ENCODE measurements at regions not wholly inside any gene's neighbourhood (a gene's known extent, or its start where the extent isn't known, plus 50 kb on each side); places are given as distances from the start of the nearest gene placed in this dataset.
"Not testable (repeated sequence)": the region's sequence is repeated elsewhere in the genome, so short reads cannot be mapped to it uniquely, and the experiment has no call there.

GRCh38 chr6:51153109-51153508 lies 334.4 kb downstream of the TFAP2B start:
- BruUV-seq (replicated peaks): no TSS peak
- ChIA-PET CTCF (ENCODE audit: low intra/inter-chr PET ratio, low total read pairs) (no interaction called here), POLR2A (no interaction called here)
- Histone ChIP-seq H4K20me1 (ENCODE audit: insufficient read depth, low read length) (no peaks in the 10 kb centered on the region), H3K27me3 (ENCODE audit: control insufficient read depth in 1 of 2, insufficient read depth in 2 of 2, low read length in 2 of 2) (no peaks in the 10 kb centered on the region), H3K4me3 (replicated peaks in 1 of 3; ENCODE audit: insufficient read depth in 1 of 3, low read depth in 2 of 3, low read length in 3 of 3) (no peak overlapping the region), H3K9ac (ENCODE audit: insufficient read depth, low read depth, low read length) (no peak overlapping the region), H3K4me1 (ENCODE audit: insufficient read depth, low read length) (no peaks in the 10 kb centered on the region), H3K27ac (ENCODE audit: extremely low read length, insufficient read depth, low read length) (no peak overlapping the region), H2AFZ (ENCODE audit: low read length) (no peak overlapping the region), H3K79me2 (ENCODE audit: insufficient read depth, low read length) (no peaks in the 10 kb centered on the region), H3K36me3 (replicated peaks in 1 of 2; ENCODE audit: control insufficient read depth in 1 of 2, insufficient read depth in 2 of 2, low read length in 2 of 2) (no peaks in the 10 kb centered on the region), H3K4me2 (ENCODE audit: low read depth, low read length) (no peak overlapping the region), H3K9me3 (ENCODE audit: low read length) (0 out of 2 replicates have a peak, but pooled peaks cover 4% of the 10 kb centered on the region)
- in situ Hi-C loops (cut with HindIII; ENCODE audit: extremely low pct_ligation_motif_present, low pct_unique_long_range_greater_than_20kb): no loop called here
- WGBS (ENCODE audit: low lambda C conversion rate): 19% methylated on average over 2 of the region's 2 CpGs
- no peak for ATAC-seq
- TF ChIP-seq ZBTB38 (CRISPR knock-in tag; IDR thresholded peaks at IDR 0.05) (no peak), ZNF761 (CRISPR knock-in tag; conservative IDR thresholded peaks at IDR 0.05) (no peak)
- intact Hi-C loops (cut with micrococcal nuclease; ENCODE audit: unreplicated experiment): no loop called here
- no peak for DNase-seq (ENCODE audit: low spot score)
- FAIRE-seq: no peak

DNA sequence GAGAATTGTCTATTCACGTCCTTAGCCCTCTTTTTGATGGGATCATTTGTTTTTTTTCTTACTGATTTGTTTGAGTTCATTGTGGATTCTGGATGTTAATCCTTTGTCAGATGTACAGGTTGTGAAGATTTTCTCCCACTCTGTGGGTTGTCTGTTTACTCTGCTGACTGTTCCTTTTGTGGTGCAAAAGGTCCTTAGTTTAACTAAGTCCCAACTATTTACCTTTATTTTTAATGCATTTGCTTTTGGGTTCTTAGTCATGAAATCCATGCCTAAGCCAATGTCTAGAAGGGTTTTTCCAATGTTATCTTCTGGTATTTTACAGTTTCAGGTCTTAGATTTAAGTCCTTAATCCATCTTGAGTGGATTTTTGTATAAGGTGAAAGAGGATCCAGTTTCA lies 336.3 kb downstream of the TFAP2B start:
- H3K79me2 ChIP-seq (ENCODE audit: insufficient read depth, low read length); CTCF ChIA-PET (ENCODE audit: low intra/inter-chr PET ratio, low total read pairs); H3K4me3 ChIP-seq (replicated peaks in 1 of 3; ENCODE audit: insufficient read depth in 1 of 3, low read depth in 2 of 3, low read length in 3 of 3); intact Hi-C loops (cut with micrococcal nuclease; ENCODE audit: unreplicated experiment); POLR2A ChIA-PET; H3K36me3 ChIP-seq (replicated peaks in 1 of 2; ENCODE audit: control insufficient read depth in 1 of 2, insufficient read depth in 2 of 2, low read length in 2 of 2); H3K9me3 ChIP-seq (ENCODE audit: low read length); BruUV-seq (replicated peaks); H4K20me1 ChIP-seq (ENCODE audit: insufficient read depth, low read length); H3K27ac ChIP-seq (ENCODE audit: extremely low read length, insufficient read depth, low read length); H2AFZ ChIP-seq (ENCODE audit: low read length); H3K27me3 ChIP-seq (ENCODE audit: control insufficient read depth in 1 of 2, insufficient read depth in 2 of 2, low read length in 2 of 2); H3K9ac ChIP-seq (ENCODE audit: insufficient read depth, low read depth, low read length); H3K4me2 ChIP-seq (ENCODE audit: low read depth, low read length); H3K4me1 ChIP-seq (ENCODE audit: insufficient read depth, low read length); in situ Hi-C loops (cut with HindIII; ENCODE audit: extremely low pct_ligation_motif_present, low pct_unique_long_range_greater_than_20kb); ATAC-seq; FAIRE-seq; DNase-seq (ENCODE audit: low spot score): not testable (repeated sequence)
- WGBS (ENCODE audit: low lambda C conversion rate): 0% methylated on average over 1 of the region's 1 CpG

DNA sequence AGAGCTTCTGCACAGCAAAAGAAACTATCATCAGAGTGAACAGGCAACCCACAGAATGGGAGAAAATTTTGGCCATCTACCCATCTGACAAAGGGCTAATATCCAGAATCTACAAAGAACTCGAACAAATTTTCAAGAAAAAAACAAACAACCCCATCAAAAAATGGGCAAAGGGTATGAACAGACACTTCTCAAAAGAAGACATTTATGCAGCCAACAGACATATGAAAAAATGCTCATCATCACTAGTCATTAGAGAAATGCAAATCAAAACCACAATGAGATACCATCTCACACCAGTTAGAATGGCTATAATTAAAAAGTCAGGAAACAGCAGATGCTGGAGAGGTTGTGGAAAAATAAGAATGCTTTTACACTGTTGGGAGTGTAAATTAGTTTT lies 340.6 kb downstream of the TFAP2B start:
- H3K9ac ChIP-seq (ENCODE audit: insufficient read depth, low read depth, low read length); H3K27ac ChIP-seq (ENCODE audit: extremely low read length, insufficient read depth, low read length); H3K27me3 ChIP-seq (ENCODE audit: control insufficient read depth in 1 of 2, insufficient read depth in 2 of 2, low read length in 2 of 2); H4K20me1 ChIP-seq (ENCODE audit: insufficient read depth, low read length); H3K36me3 ChIP-seq (replicated peaks in 1 of 2; ENCODE audit: control insufficient read depth in 1 of 2, insufficient read depth in 2 of 2, low read length in 2 of 2); DNase-seq (ENCODE audit: low spot score); in situ Hi-C loops (cut with HindIII; ENCODE audit: extremely low pct_ligation_motif_present, low pct_unique_long_range_greater_than_20kb); intact Hi-C loops (cut with micrococcal nuclease; ENCODE audit: unreplicated experiment); H3K4me2 ChIP-seq (ENCODE audit: low read depth, low read length); POLR2A ChIA-PET; ATAC-seq; CTCF ChIA-PET (ENCODE audit: low intra/inter-chr PET ratio, low total read pairs); H3K79me2 ChIP-seq (ENCODE audit: insufficient read depth, low read length); FAIRE-seq; H3K4me3 ChIP-seq (replicated peaks in 1 of 3; ENCODE audit: insufficient read depth in 1 of 3, low read depth in 2 of 3, low read length in 3 of 3); H2AFZ ChIP-seq (ENCODE audit: low read length); BruUV-seq (replicated peaks); H3K4me1 ChIP-seq (ENCODE audit: insufficient read depth, low read length): not testable (repeated sequence)
- H3K9me3 ChIP-seq (ENCODE audit: low read length): peaks cover 16% of the 10 kb centered on the region
- WGBS (ENCODE audit: low lambda C conversion rate): 0% methylated on average over 1 of the region's 1 CpG
